Neural progenitor cell (in vitro differentiated cells): ENCODE measurements at regions not wholly inside any gene's neighbourhood (a gene's known extent, or its start where the extent isn't known, plus 50 kb on each side); places are given as distances from the start of the nearest gene placed in this dataset.
A peak's percentile ranks its signal among the peaks of the same experiment; 100 is the strongest.

Experiments
- DNase-seq: peaks from one replicate; pipeline ENCODE4 v3.0.0-alpha.2; 2016; ENCODE audit warnings: low spot score
- H2AFZ ChIP-seq: fragments of 200-600 bp; sonication (generic); replicated peaks from 2 replicates; pipeline ENCODE4 v1.6.1; 2016; ENCODE audit warnings: antibody characterized with exemption
- H3F3A ChIP-seq: fragments of 200-600 bp; sonication (generic); 2 replicates; pipeline ENCODE4 v1.6.1; 2016; ENCODE audit warnings: antibody characterized with exemption, low read depth
- H3K27ac ChIP-seq: fragments of 200-600 bp; sonication (generic); 2 replicates; pipeline ENCODE4 v1.5.1; 2016; ENCODE audit warnings: mild to moderate bottlenecking
- H3K27me3 ChIP-seq: fragments of 200-600 bp; sonication (generic); 2 replicates; pipeline ENCODE4 v1.6.1; 2016; ENCODE audit warnings: mild to moderate bottlenecking, moderate library complexity
- H3K36me3 ChIP-seq: fragments of 200-600 bp; sonication (generic); 2 replicates; pipeline ENCODE4 v1.5.1; 2016
- H3K4me1 ChIP-seq: fragments of 200-600 bp; sonication (generic); 2 replicates; pipeline ENCODE4 v1.6.1; 2016; ENCODE audit warnings: mixed run types
- H3K4me2 ChIP-seq: fragments of 200-600 bp; sonication (generic); 2 replicates; pipeline ENCODE4 v1.6.1; 2016
- H3K4me3 ChIP-seq: fragments of 200-600 bp; sonication (generic); 2 replicates; pipeline ENCODE4 v1.5.1; 2016
- H3K79me2 ChIP-seq: fragments of 200-600 bp; sonication (generic); 2 replicates; pipeline ENCODE4 v1.6.1; 2016; ENCODE audit warnings: low read depth
- H3K9ac ChIP-seq: fragments of 200-600 bp; sonication (generic); 2 replicates; pipeline ENCODE4 v1.6.1; 2016
- H3K9me3 ChIP-seq: fragments of 200-600 bp; sonication (generic); 2 replicates; pipeline ENCODE4 v1.5.1; 2016; ENCODE audit warnings: low read depth
- H4K20me1 ChIP-seq: fragments of 200-600 bp; sonication (generic); 2 replicates; pipeline ENCODE4 v1.6.1; 2016; ENCODE audit warnings: low read depth
- H3K27ac Mint-ChIP-seq: 3 replicates; pipeline ENCODE4 v1.8.0; 2021; ENCODE audit warnings: mixed read lengths
- H3K27me3 Mint-ChIP-seq: 2 replicates; pipeline ENCODE4 v1.8.0; 2022; ENCODE audit warnings: low read depth, mild to moderate bottlenecking, inconsistent platforms, moderate library complexity, mixed read lengths; ENCODE audit not compliant: insufficient read depth
- H3K36me3 Mint-ChIP-seq: 3 replicates; pipeline ENCODE4 v1.8.0; 2021; ENCODE audit warnings: mixed read lengths
- H3K4me1 Mint-ChIP-seq: 3 replicates; pipeline ENCODE4 v1.8.0; 2021; ENCODE audit warnings: mixed read lengths
- H3K4me3 Mint-ChIP-seq: 3 replicates; pipeline ENCODE4 v1.8.0; 2021; ENCODE audit warnings: mild to moderate bottlenecking, moderate library complexity, mixed read lengths
- H3K9me3 Mint-ChIP-seq: 3 replicates; pipeline ENCODE4 v1.8.0; 2020; ENCODE audit warnings: mixed read lengths
- CTCF ChIP-seq: fragments of 200-600 bp; sonication (generic); IDR thresholded peaks from 2 replicates; pipeline ENCODE4 v1.5.1; 2017; ENCODE audit warnings: antibody characterized with exemption, mild to moderate bottlenecking
- EZH2 ChIP-seq: fragments of 200-600 bp; sonication (generic); IDR thresholded peaks from 2 replicates; pipeline ENCODE4 v1.6.1; 2017; ENCODE audit warnings: antibody characterized with exemption, mild to moderate bottlenecking, moderate library complexity
- EZH2phosphoT487 ChIP-seq: fragments of 200-600 bp; sonication (generic); IDR thresholded peaks from 2 replicates; pipeline ENCODE4 v1.6.1; 2017; ENCODE audit warnings: antibody characterized with exemption

- Histone ChIP-seq H3K36me3 (no peaks in the 10 kb centered on the region), H2AFZ (peak overlapping the region; percentile 61), H3K4me3 (no peak overlapping the region), H3K9ac (no peak overlapping the region), H3K27ac (no peak overlapping the region), H3K4me1 (peaks cover 28% of the 10 kb centered on the region), H4K20me1 (no peaks in the 10 kb centered on the region), H3K4me2 (peak overlapping the region; percentile 44), H3F3A (peaks cover 9% of the 10 kb centered on the region), H3K79me2 (no peaks in the 10 kb centered on the region), H3K27me3 (no peaks in the 10 kb centered on the region), H3K9me3 (no peaks in the 10 kb centered on the region)
- H3K4me1 Mint-ChIP-seq, result peaks cover 26% of the 10 kb centered on the region
- peaks cover 4% of the 10 kb centered on the region for H3K27me3 Mint-ChIP-seq
- TF ChIP-seq CTCF (no peak), EZH2phosphoT487 (no peak), EZH2 (no peak)
- no peak for DNase-seq
- H3K9me3 Mint-ChIP-seq, result no peaks in the 10 kb centered on the region
- no peaks in the 10 kb centered on the region for H3K36me3 Mint-ChIP-seq
- H3K27ac Mint-ChIP-seq, result no peak overlapping the region
- H3K4me3 Mint-ChIP-seq, result no peak overlapping the region
These were observed 55.3 kb upstream of the RAPGEF2 start for GRCh38 chr4:159047478-159048165.

- no peak overlapping the region for H3K4me3 ChIP-seq
- DNase-seq, result peak; percentile 57
- H3K27me3 Mint-ChIP-seq, result peaks cover 4% of the 10 kb centered on the region
- peaks cover 26% of the 10 kb centered on the region for H3K4me1 Mint-ChIP-seq
- H3K9me3 ChIP-seq, result no peaks in the 10 kb centered on the region
- H4K20me1 ChIP-seq, result no peaks in the 10 kb centered on the region
- H3F3A ChIP-seq, result peaks cover 9% of the 10 kb centered on the region
- H3K36me3 ChIP-seq, result no peaks in the 10 kb centered on the region
- H3K4me3 Mint-ChIP-seq, result no peak overlapping the region
- H3K27ac ChIP-seq, result no peak overlapping the region
- no peaks in the 10 kb centered on the region for H3K27me3 ChIP-seq
- H2AFZ ChIP-seq, result peak overlapping the region; percentile 61
- H3K4me1 ChIP-seq, result peaks cover 28% of the 10 kb centered on the region
- no peaks in the 10 kb centered on the region for H3K9me3 Mint-ChIP-seq
- TF ChIP-seq EZH2 (no peak), CTCF (no peak), EZH2phosphoT487 (no peak)
- H3K79me2 ChIP-seq, result no peaks in the 10 kb centered on the region
- no peaks in the 10 kb centered on the region for H3K36me3 Mint-ChIP-seq
- H3K27ac Mint-ChIP-seq, result no peak overlapping the region
- peak overlapping the region; percentile 44 for H3K4me2 ChIP-seq
- H3K9ac ChIP-seq, result no peak overlapping the region
These were observed 54.6 kb upstream of the RAPGEF2 start for GRCh38 chr4:159048166-159048886.

GRCh38 chr4:159049780-159050375, 53.0 kb upstream of the RAPGEF2 start:
- Mint-ChIP-seq H3K27me3 (peaks cover 4% of the 10 kb centered on the region), H3K4me3 (no peak overlapping the region), H3K9me3 (no peaks in the 10 kb centered on the region), H3K36me3 (no peaks in the 10 kb centered on the region), H3K4me1 (peaks cover 30% of the 10 kb centered on the region), H3K27ac (no peak overlapping the region)
- no peak for DNase-seq
- H2AFZ ChIP-seq, result no peak overlapping the region
- H3K36me3 ChIP-seq, result no peaks in the 10 kb centered on the region
- no peak overlapping the region for H3K4me2 ChIP-seq
- no peaks in the 10 kb centered on the region for H3K9me3 ChIP-seq
- peaks cover 9% of the 10 kb centered on the region for H3F3A ChIP-seq
- no peaks in the 10 kb centered on the region for H4K20me1 ChIP-seq
- H3K4me3 ChIP-seq, result no peak overlapping the region
- no peak overlapping the region for H3K9ac ChIP-seq
- no peak overlapping the region for H3K27ac ChIP-seq
- no peaks in the 10 kb centered on the region for H3K27me3 ChIP-seq
- no peaks in the 10 kb centered on the region for H3K79me2 ChIP-seq
- H3K4me1 ChIP-seq, result peaks cover 28% of the 10 kb centered on the region
- TF ChIP-seq EZH2phosphoT487 (no peak), CTCF (no peak), EZH2 (no peak)
